ENCODE measurements at regions not wholly inside any gene's neighbourhood (a gene's known extent, or its start where the extent isn't known, plus 50 kb on each side); places are given as distances from the start of the nearest gene placed in this dataset.

- ChIA-PET POLR2A (ENCODE audit: unreplicated experiment) (no interaction called here), CTCF (no interaction called here)
- H3K4me2 ChIP-seq = no peak overlapping the region
- H3K4me1 ChIP-seq (replicated peaks; ENCODE audit: insufficient read depth) = no peaks in the 10 kb centered on the region
- no peaks in the 10 kb centered on the region for H4K20me1 ChIP-seq (ENCODE audit: insufficient read depth)
- no TSS peak for BruUV-seq (replicated peaks)
- intact Hi-C loops (cut with micrococcal nuclease; ENCODE audit: unreplicated experiment) = no loop called here
- no peak overlapping the region for H3K4me3 ChIP-seq
- TF ChIP-seq CTCF (conservative IDR thresholded peaks at IDR 0.05) = no peak
- no peak for TF ChIP-seq EZH2 (IDR thresholded peaks at IDR 0.05; ENCODE audit: low read depth)
- no peaks in the 10 kb centered on the region for H3K9me3 ChIP-seq (ENCODE audit: insufficient read depth, low read depth)
- no peaks in the 10 kb centered on the region for H3K79me2 ChIP-seq (ENCODE audit: low read depth)
- H2AFZ ChIP-seq = no peak overlapping the region
- no peak overlapping the region for H3K27ac ChIP-seq
- no peak for DNase-seq
- H3K27me3 ChIP-seq (ENCODE audit: insufficient read depth, low read depth) = no peaks in the 10 kb centered on the region
- H3K9me2 ChIP-seq (ENCODE audit: insufficient read depth) = no peaks in the 10 kb centered on the region
- no peaks in the 10 kb centered on the region for H3K36me3 ChIP-seq (ENCODE audit: low read depth)
- no peaks in the 10 kb centered on the region for H3F3A ChIP-seq (ENCODE audit: insufficient read depth, low read depth)
Measured at GRCh38 chr3:34856081-34856947, 783.0 kb upstream of the ARPP21 start.

- H2AFZ ChIP-seq = no peak overlapping the region
- ChIA-PET CTCF (no interaction called here), POLR2A (ENCODE audit: unreplicated experiment) (no interaction called here)
- intact Hi-C loops (cut with micrococcal nuclease; ENCODE audit: unreplicated experiment) = no loop called here
- DNase-seq = no peak
- H3K4me1 ChIP-seq (replicated peaks; ENCODE audit: insufficient read depth) = no peaks in the 10 kb centered on the region
- no peaks in the 10 kb centered on the region for H3F3A ChIP-seq (ENCODE audit: insufficient read depth, low read depth)
- no peaks in the 10 kb centered on the region for H4K20me1 ChIP-seq (ENCODE audit: insufficient read depth)
- H3K9me3 ChIP-seq (ENCODE audit: insufficient read depth, low read depth) = no peaks in the 10 kb centered on the region
- no TSS peak for BruUV-seq (replicated peaks)
- H3K9me2 ChIP-seq (ENCODE audit: insufficient read depth) = no peaks in the 10 kb centered on the region
- no peaks in the 10 kb centered on the region for H3K27me3 ChIP-seq (ENCODE audit: insufficient read depth, low read depth)
- no peak overlapping the region for H3K4me2 ChIP-seq
- H3K4me3 ChIP-seq = no peak overlapping the region
- no peaks in the 10 kb centered on the region for H3K36me3 ChIP-seq (ENCODE audit: low read depth)
- TF ChIP-seq EZH2 (IDR thresholded peaks at IDR 0.05; ENCODE audit: low read depth) = no peak
- no peak for TF ChIP-seq CTCF (conservative IDR thresholded peaks at IDR 0.05)
- H3K27ac ChIP-seq = no peak overlapping the region
- no peaks in the 10 kb centered on the region for H3K79me2 ChIP-seq (ENCODE audit: low read depth)
Measured at GRCh38 chr3:34858067-34858660, 781.2 kb upstream of the ARPP21 start.

GRCh38 chr3:34859746-34860145, 779.6 kb upstream of the ARPP21 start:
- no peaks in the 10 kb centered on the region for H3K27me3 ChIP-seq (ENCODE audit: insufficient read depth, low read depth)
- no peaks in the 10 kb centered on the region for H3K79me2 ChIP-seq (ENCODE audit: low read depth)
- no peak overlapping the region for H3K27ac ChIP-seq
- no peaks in the 10 kb centered on the region for H3K9me2 ChIP-seq (ENCODE audit: insufficient read depth)
- no peaks in the 10 kb centered on the region for H3K9me3 ChIP-seq (ENCODE audit: insufficient read depth, low read depth)
- intact Hi-C loops (cut with micrococcal nuclease; ENCODE audit: unreplicated experiment) = no loop called here
- H3K4me1 ChIP-seq (replicated peaks; ENCODE audit: insufficient read depth) = no peaks in the 10 kb centered on the region
- H3F3A ChIP-seq (ENCODE audit: insufficient read depth, low read depth) = no peaks in the 10 kb centered on the region
- H3K4me2 ChIP-seq = no peak overlapping the region
- ChIA-PET POLR2A (ENCODE audit: unreplicated experiment) (no interaction called here), CTCF (no interaction called here)
- H3K4me3 ChIP-seq = no peak overlapping the region
- no peak for TF ChIP-seq CTCF (conservative IDR thresholded peaks at IDR 0.05)
- TF ChIP-seq EZH2 (IDR thresholded peaks at IDR 0.05; ENCODE audit: low read depth) = no peak
- BruUV-seq (replicated peaks) = no TSS peak
- H2AFZ ChIP-seq = no peak overlapping the region
- DNase-seq = no peak
- H3K36me3 ChIP-seq (ENCODE audit: low read depth) = no peaks in the 10 kb centered on the region
- H4K20me1 ChIP-seq (ENCODE audit: insufficient read depth) = no peaks in the 10 kb centered on the region
